BE2C (cell line): ENCODE measurements at regions not wholly inside any gene's neighbourhood (a gene's known extent, or its start where the extent isn't known, plus 50 kb on each side); places are given as distances from the start of the nearest gene placed in this dataset.

Experiments used
- DNase-seq: peaks from one replicate; pipeline ENCODE4 v3.0.0-alpha.2; 2020
- H3K27me3 ChIP-seq: fragments of 250-450 bp; sonication (Bioruptor Pico); 2 replicates; pipeline ENCODE4 v1.5.1; 2020; ENCODE audit warnings: mild to moderate bottlenecking
- H3K36me3 ChIP-seq: fragments of 250-450 bp; sonication (Bioruptor Pico); 2 replicates; pipeline ENCODE4 v1.5.1; 2020; ENCODE audit warnings: mild to moderate bottlenecking
- H3K4me1 ChIP-seq: fragments of 250-450 bp; sonication (Bioruptor Pico); 2 replicates; pipeline ENCODE4 v1.5.1; 2020
- H3K4me3 ChIP-seq: 2 replicates; pipeline ENCODE4 v1.5.1; 2011; ENCODE audit warnings: low read depth, low read length
- H3K9me3 ChIP-seq: fragments of 250-450 bp; sonication (Bioruptor Pico); 2 replicates; pipeline ENCODE4 v1.5.1; 2020
- TF ChIP-seq, protein P1 (sequence below): IDR thresholded peaks from 2 replicates; pipeline ENCODE4 v1.5.1; 2012; ENCODE audit warnings: mild to moderate bottlenecking, low read depth, low read length

DNA sequence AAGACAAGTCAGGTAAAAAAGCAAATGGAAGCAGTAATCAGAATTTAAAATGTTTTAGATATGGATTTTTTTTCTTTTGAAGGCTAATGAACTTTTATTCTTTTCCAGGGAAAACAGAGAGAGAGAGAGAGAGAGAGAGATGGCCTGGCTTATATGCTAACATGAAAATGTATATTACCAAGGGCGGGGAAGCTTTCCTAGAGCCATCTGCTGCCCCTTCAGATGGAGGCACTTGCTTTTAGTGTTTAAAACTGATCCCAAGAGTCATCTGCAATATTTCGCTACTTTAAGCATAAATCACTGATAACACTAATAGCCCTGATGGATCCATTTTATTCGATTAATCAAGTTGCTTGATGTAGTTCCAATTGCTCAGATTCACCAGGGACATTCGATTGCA is 186.1 kb upstream of the ADAMTS16 start:
- Histone ChIP-seq H3K4me3 (no peak overlapping the region), H3K27me3 (peaks cover 25% of the 10 kb centered on the region), H3K36me3 (no peaks in the 10 kb centered on the region), H3K4me1 (peaks cover 4% of the 10 kb centered on the region; the same call in 1 of the 2 replicates), H3K9me3 (no peaks in the 10 kb centered on the region)
- TF ChIP-seq, protein P1, sequence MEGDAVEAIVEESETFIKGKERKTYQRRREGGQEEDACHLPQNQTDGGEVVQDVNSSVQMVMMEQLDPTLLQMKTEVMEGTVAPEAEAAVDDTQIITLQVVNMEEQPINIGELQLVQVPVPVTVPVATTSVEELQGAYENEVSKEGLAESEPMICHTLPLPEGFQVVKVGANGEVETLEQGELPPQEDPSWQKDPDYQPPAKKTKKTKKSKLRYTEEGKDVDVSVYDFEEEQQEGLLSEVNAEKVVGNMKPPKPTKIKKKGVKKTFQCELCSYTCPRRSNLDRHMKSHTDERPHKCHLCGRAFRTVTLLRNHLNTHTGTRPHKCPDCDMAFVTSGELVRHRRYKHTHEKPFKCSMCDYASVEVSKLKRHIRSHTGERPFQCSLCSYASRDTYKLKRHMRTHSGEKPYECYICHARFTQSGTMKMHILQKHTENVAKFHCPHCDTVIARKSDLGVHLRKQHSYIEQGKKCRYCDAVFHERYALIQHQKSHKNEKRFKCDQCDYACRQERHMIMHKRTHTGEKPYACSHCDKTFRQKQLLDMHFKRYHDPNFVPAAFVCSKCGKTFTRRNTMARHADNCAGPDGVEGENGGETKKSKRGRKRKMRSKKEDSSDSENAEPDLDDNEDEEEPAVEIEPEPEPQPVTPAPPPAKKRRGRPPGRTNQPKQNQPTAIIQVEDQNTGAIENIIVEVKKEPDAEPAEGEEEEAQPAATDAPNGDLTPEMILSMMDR, result no peak
- DNase-seq, result no peak

DNA sequence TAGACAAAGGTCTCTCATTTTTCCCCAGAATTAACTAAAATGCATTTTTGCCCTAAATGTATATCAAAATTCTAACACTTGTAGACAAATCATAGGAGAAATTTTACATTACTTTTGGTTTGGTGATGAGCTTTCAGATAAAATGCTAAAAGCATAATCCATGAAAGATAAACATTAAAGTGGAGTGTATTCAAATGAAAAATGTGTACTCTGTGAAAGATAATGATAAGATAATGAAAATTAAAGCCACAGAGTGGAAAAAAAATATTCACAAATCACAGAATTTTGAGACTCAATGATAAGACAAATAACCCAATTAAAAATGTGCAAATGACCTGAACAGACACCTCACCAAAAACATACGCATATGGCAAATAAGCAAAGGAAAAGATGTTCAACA is 176.9 kb upstream of the ADAMTS16 start:
- Histone ChIP-seq H3K9me3 (no peaks in the 10 kb centered on the region), H3K4me1 (no peaks in the 10 kb centered on the region), H3K27me3 (no peaks in the 10 kb centered on the region; the same call in none of the 2 replicates), H3K4me3 (no peak overlapping the region), H3K36me3 (no peaks in the 10 kb centered on the region)
- TF ChIP-seq, protein P1, result no peak
- DNase-seq, result no peak

DNA sequence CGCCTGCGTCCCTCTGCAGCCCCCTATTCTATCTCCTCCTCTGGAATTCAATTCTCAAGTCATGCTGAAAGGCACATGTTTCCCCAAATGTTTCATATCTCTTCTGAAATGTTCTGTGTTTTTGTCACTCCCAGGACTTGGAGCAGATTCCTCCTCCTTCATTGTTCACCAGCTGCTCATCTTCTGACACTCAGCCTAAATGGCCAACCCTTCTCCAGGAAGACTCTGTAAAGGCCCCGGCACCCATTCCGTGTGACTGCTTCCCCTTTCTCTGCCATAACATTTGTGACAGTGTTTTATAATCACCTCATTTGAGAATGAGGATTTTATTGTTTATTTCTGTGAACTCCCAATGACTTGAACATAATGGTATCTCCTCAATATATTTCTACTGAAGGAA is 170.8 kb upstream of the ADAMTS16 start:
- DNase-seq, result no peak
- H3K4me3 ChIP-seq, result no peak overlapping the region
- TF ChIP-seq, protein P1, result no peak
- H3K36me3 ChIP-seq, result no peaks in the 10 kb centered on the region
- H3K9me3 ChIP-seq, result no peaks in the 10 kb centered on the region
- H3K4me1 ChIP-seq, result no peaks in the 10 kb centered on the region
- no peaks in the 10 kb centered on the region for H3K27me3 ChIP-seq

DNA sequence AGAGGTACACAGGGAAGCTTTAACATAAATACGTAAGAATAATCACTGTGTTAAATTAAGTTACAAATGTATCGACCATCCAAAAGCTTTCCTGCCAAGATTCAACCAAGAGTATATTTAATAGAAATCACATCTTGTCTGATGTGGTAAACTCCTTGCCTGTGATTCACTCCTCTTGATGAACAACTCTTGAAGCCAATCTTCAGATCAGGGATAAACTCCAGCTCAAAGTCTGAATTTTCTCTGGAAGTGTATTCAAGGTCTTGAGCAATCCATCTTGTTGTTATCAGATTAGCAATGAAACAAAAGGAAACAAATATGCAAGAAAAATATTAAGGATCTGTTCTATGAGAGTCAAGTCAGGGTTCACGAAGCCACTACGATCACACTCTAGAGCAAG is 170.0 kb upstream of the ADAMTS16 start:
- TF ChIP-seq, protein P1, result no peak
- Histone ChIP-seq H3K36me3 (no peaks in the 10 kb centered on the region), H3K4me3 (no peak overlapping the region), H3K9me3 (no peaks in the 10 kb centered on the region), H3K27me3 (no peaks in the 10 kb centered on the region), H3K4me1 (no peaks in the 10 kb centered on the region)
- no peak for DNase-seq

DNA sequence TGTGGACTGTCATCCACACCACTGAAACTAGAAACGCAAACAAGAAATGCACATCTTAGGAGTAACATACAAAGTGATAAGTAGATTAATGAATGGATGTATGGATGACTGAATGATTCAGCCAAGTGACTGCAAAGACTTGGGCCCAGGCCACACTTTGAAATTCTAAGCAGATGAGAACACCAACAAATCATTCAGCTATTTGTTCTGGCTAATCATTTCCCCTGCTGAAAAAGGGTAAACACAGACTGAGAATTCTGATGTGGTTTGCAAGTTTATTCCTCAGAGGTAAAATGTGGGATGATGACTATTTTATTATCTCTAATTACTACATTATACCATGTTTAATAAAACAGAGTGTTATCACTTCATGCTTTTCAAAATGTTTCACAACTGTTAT is 163.2 kb upstream of the ADAMTS16 start:
- TF ChIP-seq, protein P1, result no peak
- H3K27me3 ChIP-seq, result 0 out of 2 replicates have a peak, but pooled peaks cover 8% of the 10 kb centered on the region
- DNase-seq, result no peak
- no peaks in the 10 kb centered on the region for H3K36me3 ChIP-seq
- H3K4me3 ChIP-seq, result no peak overlapping the region
- H3K9me3 ChIP-seq, result no peaks in the 10 kb centered on the region
- H3K4me1 ChIP-seq, result no peaks in the 10 kb centered on the region

DNA sequence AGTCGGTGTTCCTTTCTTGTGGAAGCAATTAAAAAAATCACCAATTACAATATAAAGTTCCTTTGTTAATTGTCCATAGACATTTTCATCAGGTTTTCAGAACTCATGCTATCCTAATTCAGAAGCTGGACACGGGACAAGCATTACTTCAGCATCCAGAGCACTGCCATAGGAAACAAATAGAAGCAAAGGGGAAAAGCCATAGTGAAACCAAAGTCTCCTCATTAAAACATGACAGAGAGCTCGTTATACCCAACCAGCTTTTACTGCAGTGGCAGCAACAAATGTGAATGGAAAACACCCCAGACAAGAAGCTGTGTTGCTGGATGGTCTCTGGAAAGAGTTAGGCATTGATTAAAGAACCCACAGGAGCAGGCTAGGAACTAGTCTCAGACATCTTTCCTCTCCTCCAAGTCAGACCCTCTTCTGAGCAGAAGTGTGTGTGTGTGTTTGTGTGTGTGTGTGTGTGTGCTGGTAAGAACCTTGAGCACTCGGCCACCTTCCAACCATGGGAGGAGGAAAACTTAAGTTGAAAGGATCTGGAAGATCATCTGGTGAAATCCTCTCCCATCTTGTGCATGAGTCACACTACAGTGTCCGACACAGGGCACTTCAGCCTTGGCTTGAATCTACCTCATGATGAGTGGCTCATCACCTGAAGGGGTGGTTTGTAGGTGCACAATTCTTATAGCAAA is 162.6 kb upstream of the ADAMTS16 start:
- TF ChIP-seq, protein P1, result no peak
- Histone ChIP-seq H3K4me3 (no peak overlapping the region), H3K9me3 (no peaks in the 10 kb centered on the region), H3K36me3 (no peaks in the 10 kb centered on the region), H3K4me1 (no peaks in the 10 kb centered on the region), H3K27me3 (peaks cover 8% of the 10 kb centered on the region; the same call in 1 of the 2 replicates)
- no peak for DNase-seq
